ENCODE measurements at regions not wholly inside any gene's neighbourhood (a gene's known extent, or its start where the extent isn't known, plus 50 kb on each side); places are given as distances from the start of the nearest gene placed in this dataset.
A peak's percentile ranks its signal among the peaks of the same experiment; 100 is the strongest.
"Not testable (repeated sequence)": the region's sequence is repeated elsewhere in the genome, so short reads cannot be mapped to it uniquely, and the experiment has no call there.

- no peak for DNase-seq
These were observed 380.8 kb upstream of the ACVR2A start for GRCh38 chr2:147463881-147464520.

- peak; percentile 67 to 85 for DNase-seq
These were observed 384.7 kb upstream of the ACVR2A start for GRCh38 chr2:147460155-147460554.

DNA sequence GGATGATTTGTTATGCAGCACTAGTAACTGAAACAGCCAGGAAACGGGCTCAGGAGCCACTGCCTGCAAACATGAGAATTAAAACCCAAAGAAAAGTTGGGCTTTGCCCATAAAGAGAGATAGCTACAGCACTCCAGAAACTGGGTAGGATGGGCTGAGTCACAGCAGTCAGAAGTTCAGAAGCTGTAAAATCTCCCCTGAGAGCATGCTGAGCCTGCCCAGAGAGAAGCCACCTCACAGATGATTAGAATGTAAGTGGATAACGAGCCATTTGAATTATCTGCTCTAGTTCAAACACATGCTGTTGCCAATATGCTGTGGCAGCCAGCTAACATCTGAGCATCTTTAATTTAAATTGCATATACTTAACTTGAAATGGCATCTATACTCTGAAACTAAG, 388.1 kb upstream of the ACVR2A start:
- no peak for DNase-seq

GRCh38 chr2:147451902-147452515, 392.8 kb upstream of the ACVR2A start:
- no peak for DNase-seq

DNA sequence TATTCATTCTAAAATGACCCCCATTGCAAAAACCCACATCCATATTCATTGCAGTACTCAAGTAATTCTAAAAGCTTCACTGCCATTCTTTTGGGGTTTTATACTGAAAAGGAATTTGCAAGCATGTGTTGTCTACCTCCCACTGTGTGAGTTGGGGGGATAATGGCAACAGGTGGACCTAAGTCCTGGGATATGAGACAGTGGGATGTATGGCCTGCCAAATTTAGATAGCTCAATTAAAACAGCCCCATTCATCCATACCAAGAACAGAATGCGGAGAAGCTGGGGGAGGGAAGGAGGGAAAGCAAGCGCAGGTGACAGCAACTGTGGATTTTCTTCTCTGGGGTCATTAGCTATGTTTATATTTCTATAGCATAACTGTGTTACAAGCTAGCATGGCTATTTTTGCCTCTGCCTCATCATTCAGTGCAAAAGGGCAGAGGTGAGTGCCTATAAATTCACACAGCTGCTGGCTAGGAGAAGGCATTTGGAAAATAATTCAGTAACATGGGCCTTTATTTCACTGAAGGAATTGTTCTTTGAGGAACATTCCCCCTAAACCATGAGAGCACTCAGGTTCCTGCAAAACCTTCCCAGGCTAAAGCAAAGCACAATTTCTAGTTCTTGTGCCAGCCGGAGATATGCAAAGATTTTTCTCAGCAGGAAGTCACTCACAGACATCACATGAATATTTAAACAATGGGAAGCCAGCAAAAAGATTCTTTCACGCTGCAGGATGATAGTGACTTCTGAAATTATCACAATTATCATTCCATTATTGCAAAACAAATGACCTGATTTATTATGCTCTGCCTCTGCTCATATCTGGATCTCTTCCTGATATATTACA, 393.9 kb upstream of the ACVR2A start:
- no peak for DNase-seq

DNA sequence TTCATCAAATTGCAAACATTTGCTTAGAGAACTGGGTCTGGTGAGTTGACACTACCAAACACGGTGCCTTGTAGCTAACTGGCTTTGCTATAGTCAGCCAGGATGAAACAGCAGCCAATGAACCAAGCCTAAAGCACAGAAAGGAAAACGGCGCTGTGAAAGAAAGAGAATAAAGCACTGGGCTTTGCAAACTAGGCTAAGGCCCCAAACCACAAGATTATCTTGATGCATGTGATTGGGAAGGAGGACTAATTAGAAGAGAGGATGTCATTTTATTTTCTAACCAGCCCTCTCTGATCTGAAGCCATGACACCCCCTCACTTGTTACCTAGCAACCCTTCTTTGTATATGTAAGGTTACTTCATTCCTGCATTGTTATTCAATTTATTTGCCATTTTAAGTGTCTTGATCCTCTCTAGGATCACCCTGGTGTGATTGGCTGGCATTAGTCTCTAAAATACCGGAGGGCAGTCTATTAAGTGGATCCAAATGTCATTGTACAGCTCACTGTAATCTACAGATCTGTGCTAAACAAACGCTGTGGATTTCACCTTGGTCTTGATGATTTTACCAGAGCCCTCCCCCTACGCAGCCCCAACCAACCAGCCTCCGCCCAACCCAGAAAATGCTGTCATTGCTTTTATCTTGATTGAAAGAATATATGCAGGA, 395.4 kb upstream of the ACVR2A start:
- no peak for DNase-seq

DNA sequence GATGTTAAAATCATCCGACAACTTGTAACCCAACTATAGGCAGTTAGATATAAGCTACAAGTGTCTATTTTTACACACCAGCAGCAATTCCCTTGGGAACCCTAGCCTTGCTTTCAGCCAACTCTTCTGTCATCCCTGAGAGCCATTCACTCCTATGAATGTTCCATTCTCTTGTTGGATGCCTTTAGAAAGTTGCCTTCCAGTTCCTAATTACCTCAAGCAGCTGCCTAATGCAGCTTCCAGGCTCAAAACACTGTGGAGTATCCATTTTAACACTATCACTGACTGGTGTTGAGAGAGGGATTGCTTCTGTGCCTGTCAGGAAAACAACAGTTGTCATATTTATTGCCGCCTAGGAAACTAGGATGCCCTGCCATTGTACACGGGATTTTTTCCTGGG, 402.0 kb upstream of the ACVR2A start:
- no peak for DNase-seq

DNA sequence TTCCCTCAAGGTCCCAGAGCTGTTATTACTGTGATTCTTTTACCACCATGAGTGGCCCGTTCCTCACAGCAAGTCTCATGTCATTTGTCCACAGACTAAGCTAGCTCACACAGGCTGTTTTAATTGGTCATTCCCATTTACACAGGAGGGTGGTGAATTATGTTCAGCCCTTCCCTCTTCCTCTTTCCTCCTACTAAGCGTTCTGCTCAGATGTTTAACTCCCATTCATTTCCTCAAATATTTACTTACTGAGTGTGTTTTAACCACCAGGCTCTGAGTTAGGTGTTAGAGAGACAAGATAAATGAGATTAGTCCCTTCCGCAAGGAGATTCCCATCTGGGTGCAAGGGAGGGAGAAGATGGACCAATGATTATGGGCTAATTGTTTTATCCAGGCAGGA, 403.6 kb upstream of the ACVR2A start:
- DNase-seq: peak in 1 of 2 donors; percentile 12

- DNase-seq: no peak
These were observed 404.1 kb upstream of the ACVR2A start for GRCh38 chr2:147440734-147441133.

GRCh38 chr2:147439986-147440385, 404.8 kb upstream of the ACVR2A start:
- DNase-seq: no peak

GRCh38 chr2:147438882-147439281, 405.9 kb upstream of the ACVR2A start:
- DNase-seq: no peak

DNA sequence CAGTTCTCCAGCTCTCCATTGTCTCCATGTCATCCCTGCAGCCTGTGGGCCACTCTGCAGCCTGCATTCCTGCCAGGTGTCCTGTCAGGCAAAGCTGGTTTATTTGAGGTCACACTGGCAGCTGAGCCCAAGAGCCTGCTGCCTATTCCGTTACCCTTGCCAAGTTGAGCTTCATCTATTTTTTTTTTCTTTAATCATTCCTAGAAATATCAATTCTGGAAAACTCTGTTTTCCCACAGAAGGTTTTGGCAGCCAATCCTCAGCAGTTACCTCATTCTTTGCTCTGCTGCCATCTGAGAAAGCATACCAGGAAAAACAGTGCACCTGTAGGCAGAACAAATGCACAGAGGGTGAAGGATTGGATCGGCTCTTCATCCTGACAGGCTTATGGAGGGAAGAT, 411.0 kb upstream of the ACVR2A start:
- DNase-seq: no peak

DNA sequence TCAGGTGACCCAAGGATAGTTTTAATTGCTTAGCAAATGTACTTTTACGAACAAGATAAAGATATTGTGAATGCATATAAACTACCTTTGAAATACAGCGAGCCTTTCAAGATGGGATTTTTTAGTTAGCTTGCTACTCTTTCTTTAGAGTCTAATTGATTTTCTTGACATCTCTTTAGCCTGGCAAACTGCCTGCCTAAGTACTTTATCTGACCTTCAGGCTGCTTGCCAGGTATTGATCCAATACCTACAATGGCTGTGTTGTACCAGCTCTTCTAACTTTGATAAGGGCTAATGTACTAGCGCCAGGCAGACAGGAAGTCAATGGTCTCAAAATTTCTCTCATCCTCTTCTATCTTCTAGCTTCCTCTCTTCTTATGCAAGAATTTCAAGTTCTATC, 414.4 kb upstream of the ACVR2A start:
- DNase-seq: no peak

GRCh38 chr2:147428120-147428747, 416.6 kb upstream of the ACVR2A start:
- no peak for DNase-seq

DNA sequence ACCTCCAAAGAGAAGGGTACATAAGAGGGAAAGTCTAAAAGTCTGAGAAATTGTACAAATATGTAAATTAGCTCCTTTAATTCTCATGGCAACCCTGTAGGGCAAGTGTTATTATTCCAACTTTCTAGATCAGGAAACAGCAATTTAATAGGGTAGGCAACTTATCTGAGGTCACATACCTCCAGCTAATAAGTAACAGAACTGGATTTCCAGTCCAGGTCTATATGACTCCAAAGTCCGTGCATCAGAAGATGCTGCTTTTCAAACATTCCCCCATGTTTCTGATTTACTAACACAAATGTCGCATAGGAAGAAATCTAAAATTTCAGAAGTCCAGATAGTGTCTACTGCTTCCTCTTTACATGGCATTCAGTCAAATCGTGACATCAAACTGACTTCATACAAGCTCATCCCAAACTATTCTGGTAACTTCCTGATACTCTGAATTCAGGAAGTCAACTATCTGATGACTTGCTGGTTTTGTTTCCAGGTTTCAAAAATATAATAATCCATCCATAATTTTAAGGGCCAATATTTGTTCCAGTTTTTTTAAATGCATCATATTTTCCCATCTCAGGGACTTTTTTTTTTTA, 419.3 kb upstream of the ACVR2A start:
- DNase-seq: peak; percentile 50 to 60

DNA sequence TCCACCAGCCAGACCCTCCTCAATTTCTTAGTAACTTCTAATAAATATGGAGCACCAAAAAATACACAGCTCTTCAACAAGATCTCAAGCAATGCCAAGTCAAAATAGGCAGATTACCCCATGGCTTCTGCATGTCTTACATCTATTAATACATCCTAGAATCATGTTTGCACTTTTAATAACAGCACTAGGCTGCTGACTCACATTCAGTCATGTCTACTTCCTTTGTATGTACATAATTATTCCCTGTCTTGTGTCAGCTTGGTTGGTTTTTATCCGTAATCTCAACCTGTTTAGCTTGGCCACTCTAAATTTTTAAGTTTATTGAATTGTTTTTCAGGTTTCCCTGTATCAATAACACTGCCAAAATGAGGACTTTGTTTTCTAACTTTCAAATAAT, 420.1 kb upstream of the ACVR2A start:
- no peak for DNase-seq

DNA sequence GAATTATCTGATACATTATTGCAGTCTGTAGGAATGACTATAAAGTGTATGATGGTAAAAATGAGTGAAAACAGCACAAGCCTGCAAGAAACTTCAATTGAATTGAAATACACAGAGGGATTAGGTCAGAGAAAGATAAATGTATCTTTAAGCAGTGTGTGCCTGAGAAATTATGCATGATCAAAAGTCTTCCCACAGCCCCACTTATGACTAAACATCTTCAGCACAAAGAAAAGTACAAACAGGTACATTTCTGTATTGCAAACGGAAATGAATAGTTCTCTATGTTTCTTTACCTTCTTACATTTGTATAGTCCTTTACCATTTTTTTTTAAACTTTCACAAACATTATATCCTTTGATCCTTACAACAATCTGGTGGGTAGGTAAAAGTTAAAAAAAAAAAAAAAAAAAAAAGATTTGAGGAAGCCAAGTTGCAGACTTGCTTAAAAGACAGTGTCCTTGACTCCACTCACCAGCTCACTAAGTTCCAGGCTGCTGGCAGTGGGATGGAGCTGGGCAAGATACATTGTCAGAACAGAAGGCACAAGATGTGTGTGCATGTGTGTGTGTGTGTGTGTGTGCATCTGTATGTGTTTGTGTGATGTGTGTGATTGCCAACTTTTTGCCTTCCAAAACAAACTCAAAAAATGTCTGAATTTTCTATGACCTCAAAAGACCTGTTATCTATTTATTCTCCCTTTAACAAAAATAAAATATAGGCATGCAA, 423.7 kb upstream of the ACVR2A start:
- no peak for DNase-seq

- no peak for DNase-seq
These were observed 424.3 kb upstream of the ACVR2A start for GRCh38 chr2:147420517-147420916.

DNA sequence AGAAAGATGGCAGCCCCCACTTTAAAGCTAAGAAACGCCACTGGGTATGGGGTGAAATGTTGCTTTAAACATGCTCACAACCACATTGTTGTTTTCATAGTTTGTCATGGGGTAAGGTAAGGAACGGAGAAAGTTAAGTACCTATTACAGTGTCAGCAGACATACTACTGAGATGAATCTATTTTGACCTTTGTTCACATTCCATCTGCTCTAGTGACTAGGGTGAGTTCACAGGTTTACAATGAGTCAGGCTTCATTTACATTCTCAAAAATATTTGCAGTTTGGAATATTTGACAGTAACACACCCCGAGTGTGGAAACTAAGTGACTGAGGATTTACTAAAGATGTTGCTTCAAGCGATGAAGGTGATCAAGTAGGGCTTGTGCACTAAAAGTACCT, 428.7 kb upstream of the ACVR2A start:
- no peak for DNase-seq

DNA sequence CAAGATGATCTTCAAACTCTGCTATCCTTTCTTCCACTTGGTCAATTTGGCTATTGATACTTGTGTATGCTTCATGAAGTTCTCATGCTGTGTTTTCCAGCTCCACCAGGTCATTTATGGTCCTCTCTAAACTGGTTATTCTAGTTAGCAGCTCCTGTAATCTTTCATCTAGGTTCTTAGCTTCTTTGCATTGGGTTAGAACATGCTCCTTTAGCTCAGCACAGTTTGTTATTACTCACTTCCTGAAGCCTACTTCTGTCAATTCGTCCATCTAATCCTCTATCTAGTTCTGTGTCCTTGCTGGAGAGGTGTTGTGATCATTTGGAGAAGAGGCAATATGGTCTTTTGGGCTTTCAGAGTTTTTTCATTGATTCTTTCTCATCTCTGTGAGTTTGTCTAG, 430.2 kb upstream of the ACVR2A start:
- DNase-seq: not testable (repeated sequence)

DNA sequence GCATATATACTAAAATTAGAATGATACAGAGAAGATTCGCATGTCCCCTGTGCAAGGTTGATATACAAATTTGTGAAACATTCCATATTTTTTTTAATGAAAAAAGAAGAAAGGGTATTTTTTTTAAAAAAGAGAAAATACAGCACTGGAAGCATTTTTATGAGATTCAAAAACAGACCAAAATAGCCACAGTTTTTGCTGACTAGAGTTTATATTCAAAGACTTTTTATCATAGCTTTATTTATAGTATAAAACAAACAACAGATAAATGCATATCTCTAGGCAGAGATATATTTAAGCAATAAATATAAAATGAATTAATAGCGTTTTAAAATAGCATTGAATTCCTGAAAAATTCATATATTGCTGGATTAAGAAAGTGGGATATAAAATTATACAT, 436.5 kb upstream of the ACVR2A start:
- DNase-seq: no peak

DNA sequence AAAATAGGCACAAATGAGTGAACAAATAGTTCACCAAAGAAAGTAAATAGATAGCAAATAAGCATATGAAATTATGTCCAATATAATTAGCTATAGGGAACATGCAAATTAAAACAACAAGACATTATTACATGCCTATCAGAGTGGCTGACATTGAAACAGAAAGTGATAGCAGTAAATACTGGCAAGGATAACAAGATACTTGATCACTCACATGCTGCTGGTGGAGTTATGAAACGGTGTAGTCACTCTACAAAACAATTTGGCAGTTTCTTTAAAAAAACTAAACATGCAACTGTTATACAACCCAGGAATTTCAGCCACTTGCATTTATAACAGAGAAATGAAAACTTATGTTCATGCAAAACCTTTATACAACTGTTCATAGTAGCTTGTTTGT, 439.2 kb upstream of the ACVR2A start:
- peak in 1 of 2 donors; percentile 9 for DNase-seq
